ENCODE measurements at regions not wholly inside any gene's neighbourhood (a gene's known extent, or its start where the extent isn't known, plus 50 kb on each side); places are given as distances from the start of the nearest gene placed in this dataset.

DNA sequence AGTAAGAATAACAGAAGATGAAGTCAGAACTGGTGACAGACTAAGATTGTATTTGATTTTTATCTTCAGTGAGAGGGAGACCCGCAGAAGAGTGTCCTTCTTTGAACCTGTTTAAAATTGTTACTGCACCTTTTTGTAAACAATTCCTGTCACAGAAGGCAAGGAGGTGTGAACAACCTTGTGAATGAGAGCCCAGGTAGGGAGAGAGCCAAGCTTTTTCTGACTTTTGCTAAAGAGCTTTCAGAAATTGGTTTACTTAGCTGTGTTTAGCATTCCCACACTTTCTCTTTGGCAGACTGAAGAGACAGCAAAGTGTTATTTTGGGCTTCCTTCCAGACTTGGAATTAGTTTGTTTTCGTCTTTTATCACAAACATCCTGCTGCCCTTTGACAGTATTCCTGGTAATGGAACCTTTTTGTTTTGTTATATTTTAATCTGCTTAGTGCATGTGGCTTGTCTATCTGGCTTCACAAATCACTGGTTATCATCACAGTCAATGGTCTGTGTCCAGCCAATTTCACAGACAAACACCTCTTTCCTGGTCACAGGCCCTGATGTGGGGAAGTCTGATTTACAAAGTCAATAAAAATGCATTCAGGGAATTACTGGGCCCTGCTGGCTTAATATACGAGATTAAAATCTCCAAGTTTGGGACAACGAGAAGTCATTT lies 85.7 kb upstream of the HS3ST2 start:
- H3K27me3 ChIP-seq (ENCODE audit: insufficient read depth, poor library complexity, severe bottlenecking): peaks cover 3% of the 10 kb centered on the region
- no peaks in the 10 kb centered on the region for H3K36me3 ChIP-seq (ENCODE audit: low read depth)
- H3K27ac ChIP-seq (ENCODE audit: poor library complexity, severe bottlenecking): no peak overlapping the region
- H3K4me3 ChIP-seq (ENCODE audit: severe bottlenecking): no peak overlapping the region
- TF ChIP-seq, protein P1, sequence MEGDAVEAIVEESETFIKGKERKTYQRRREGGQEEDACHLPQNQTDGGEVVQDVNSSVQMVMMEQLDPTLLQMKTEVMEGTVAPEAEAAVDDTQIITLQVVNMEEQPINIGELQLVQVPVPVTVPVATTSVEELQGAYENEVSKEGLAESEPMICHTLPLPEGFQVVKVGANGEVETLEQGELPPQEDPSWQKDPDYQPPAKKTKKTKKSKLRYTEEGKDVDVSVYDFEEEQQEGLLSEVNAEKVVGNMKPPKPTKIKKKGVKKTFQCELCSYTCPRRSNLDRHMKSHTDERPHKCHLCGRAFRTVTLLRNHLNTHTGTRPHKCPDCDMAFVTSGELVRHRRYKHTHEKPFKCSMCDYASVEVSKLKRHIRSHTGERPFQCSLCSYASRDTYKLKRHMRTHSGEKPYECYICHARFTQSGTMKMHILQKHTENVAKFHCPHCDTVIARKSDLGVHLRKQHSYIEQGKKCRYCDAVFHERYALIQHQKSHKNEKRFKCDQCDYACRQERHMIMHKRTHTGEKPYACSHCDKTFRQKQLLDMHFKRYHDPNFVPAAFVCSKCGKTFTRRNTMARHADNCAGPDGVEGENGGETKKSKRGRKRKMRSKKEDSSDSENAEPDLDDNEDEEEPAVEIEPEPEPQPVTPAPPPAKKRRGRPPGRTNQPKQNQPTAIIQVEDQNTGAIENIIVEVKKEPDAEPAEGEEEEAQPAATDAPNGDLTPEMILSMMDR (IDR thresholded peaks at IDR 0.05; ENCODE audit: poor library complexity, severe bottlenecking): no peak
- no peaks in the 10 kb centered on the region for H3K4me1 ChIP-seq (ENCODE audit: insufficient read depth, poor library complexity, severe bottlenecking)
- DNase-seq (ENCODE audit: low spot score) (no peak), ATAC-seq (ENCODE audit: low read depth) (no peak)
- H3K9me3 ChIP-seq (ENCODE audit: severe bottlenecking): no peaks in the 10 kb centered on the region

GRCh38 chr16:22732400-22732799 lies 81.6 kb upstream of the HS3ST2 start:
- no peaks in the 10 kb centered on the region for H3K36me3 ChIP-seq (ENCODE audit: low read depth)
- no peak overlapping the region for H3K27ac ChIP-seq (ENCODE audit: poor library complexity, severe bottlenecking)
- no peak overlapping the region for H3K4me3 ChIP-seq (ENCODE audit: severe bottlenecking)
- ATAC-seq (ENCODE audit: low read depth) (no peak), DNase-seq (ENCODE audit: low spot score) (no peak)
- H3K4me1 ChIP-seq (ENCODE audit: insufficient read depth, poor library complexity, severe bottlenecking): no peaks in the 10 kb centered on the region
- no peaks in the 10 kb centered on the region for H3K9me3 ChIP-seq (ENCODE audit: severe bottlenecking)
- H3K27me3 ChIP-seq (ENCODE audit: insufficient read depth, poor library complexity, severe bottlenecking): peaks cover under 1% of the 10 kb centered on the region
- TF ChIP-seq, protein P1 (IDR thresholded peaks at IDR 0.05; ENCODE audit: poor library complexity, severe bottlenecking): no peak

- H3K9me3 ChIP-seq (ENCODE audit: severe bottlenecking): no peaks in the 10 kb centered on the region
- H3K4me1 ChIP-seq (ENCODE audit: insufficient read depth, poor library complexity, severe bottlenecking): no peaks in the 10 kb centered on the region
- no peaks in the 10 kb centered on the region for H3K27me3 ChIP-seq (ENCODE audit: insufficient read depth, poor library complexity, severe bottlenecking)
- DNase-seq (ENCODE audit: low spot score) (no peak), ATAC-seq (ENCODE audit: low read depth) (no peak)
- H3K36me3 ChIP-seq (ENCODE audit: low read depth): no peaks in the 10 kb centered on the region
- TF ChIP-seq, protein P1 (IDR thresholded peaks at IDR 0.05; ENCODE audit: poor library complexity, severe bottlenecking): no peak
- no peak overlapping the region for H3K4me3 ChIP-seq (ENCODE audit: severe bottlenecking)
- H3K27ac ChIP-seq (ENCODE audit: poor library complexity, severe bottlenecking): no peak overlapping the region
Measured at GRCh38 chr16:22732959-22733358, 81.0 kb upstream of the HS3ST2 start.

- TF ChIP-seq, protein P1 (IDR thresholded peaks at IDR 0.05; ENCODE audit: poor library complexity, severe bottlenecking): no peak
- Histone ChIP-seq H3K4me3 (ENCODE audit: severe bottlenecking) (no peak overlapping the region), H3K27me3 (ENCODE audit: insufficient read depth, poor library complexity, severe bottlenecking) (no peaks in the 10 kb centered on the region), H3K27ac (ENCODE audit: poor library complexity, severe bottlenecking) (no peak overlapping the region), H3K9me3 (ENCODE audit: severe bottlenecking) (no peaks in the 10 kb centered on the region), H3K36me3 (ENCODE audit: low read depth) (no peaks in the 10 kb centered on the region), H3K4me1 (ENCODE audit: insufficient read depth, poor library complexity, severe bottlenecking) (no peaks in the 10 kb centered on the region)
- no peak for ATAC-seq (ENCODE audit: low read depth)
- DNase-seq (ENCODE audit: low spot score): no peak
Measured at GRCh38 chr16:22734368-22734767, 79.6 kb upstream of the HS3ST2 start.

DNA sequence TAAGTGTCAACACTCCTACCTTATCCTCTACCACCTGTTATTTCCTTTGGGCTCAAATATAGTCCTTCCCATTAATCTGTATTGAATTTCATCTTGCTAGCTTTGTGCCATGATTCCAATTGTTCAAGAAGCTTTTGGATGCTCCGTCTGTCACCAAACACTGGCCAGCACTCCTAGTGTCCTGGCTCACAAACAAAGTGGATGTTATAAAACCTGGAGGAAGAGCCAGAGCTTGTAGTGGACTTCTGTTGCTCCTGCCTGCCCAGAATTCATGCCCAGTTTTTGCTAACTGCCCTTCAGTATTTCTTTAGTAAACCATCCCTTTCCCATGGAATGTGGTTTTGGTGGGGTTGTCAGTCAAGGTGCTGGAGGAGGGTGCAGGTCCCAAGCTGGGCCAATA lies 77.2 kb upstream of the HS3ST2 start:
- H3K36me3 ChIP-seq (ENCODE audit: low read depth): no peaks in the 10 kb centered on the region
- H3K27ac ChIP-seq (ENCODE audit: poor library complexity, severe bottlenecking): no peak overlapping the region

More for the DNA sequence above, 77.2 kb upstream of the HS3ST2 start:
- Histone ChIP-seq H3K27me3 (ENCODE audit: insufficient read depth, poor library complexity, severe bottlenecking) (no peaks in the 10 kb centered on the region), H3K9me3 (ENCODE audit: severe bottlenecking) (no peaks in the 10 kb centered on the region), H3K4me1 (ENCODE audit: insufficient read depth, poor library complexity, severe bottlenecking) (no peaks in the 10 kb centered on the region), H3K4me3 (ENCODE audit: severe bottlenecking) (no peak overlapping the region)
- TF ChIP-seq, protein P1 (IDR thresholded peaks at IDR 0.05; ENCODE audit: poor library complexity, severe bottlenecking): no peak
- DNase-seq (ENCODE audit: low spot score) (no peak), ATAC-seq (ENCODE audit: low read depth) (no peak)

All from RWPE2 (cell line).